SU-DHL-6 (cell line): ENCODE measurements at regions not wholly inside any gene's neighbourhood (a gene's known extent, or its start where the extent isn't known, plus 50 kb on each side); places are given as distances from the start of the nearest gene placed in this dataset.

Experiments
- EZH2phosphoT487 ChIP-seq: fragments of 200-600 bp; sonication (generic), shearing (Covaris generic); conservative IDR thresholded peaks from 2 replicates; pipeline ENCODE4 v1.6.1; 2018; ENCODE audit warnings: mild to moderate bottlenecking, antibody characterized with exemption, low read length, moderate library complexity, mixed read lengths
- TF ChIP-seq, protein P1 (sequence below): fragments of 200-600 bp; sonication (generic); IDR thresholded peaks from one replicate; pipeline ENCODE4 v1.5.1; 2017; ENCODE audit warnings: antibody characterized with exemption, mild to moderate bottlenecking, low read length, moderate library complexity; ENCODE audit not compliant: insufficient read depth, poor library complexity, severe bottlenecking

DNA sequence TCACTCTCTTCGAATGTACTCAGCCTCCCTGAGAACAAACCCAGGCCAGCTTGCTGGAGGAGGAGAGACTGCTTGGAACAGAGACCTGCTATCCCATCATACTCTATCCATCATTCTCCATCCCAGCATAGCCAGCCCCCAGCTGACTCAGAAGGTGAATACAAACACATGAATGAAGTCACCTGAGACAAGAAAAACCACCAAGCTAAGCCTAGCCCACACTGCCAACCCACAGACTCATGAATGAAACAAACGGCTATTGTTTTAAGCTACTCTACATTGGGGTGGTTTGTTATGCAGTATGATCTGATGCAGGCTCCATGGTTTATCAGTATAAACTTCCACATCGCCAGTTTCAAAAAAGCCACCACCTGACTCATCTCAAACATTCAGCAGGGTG is 395.6 kb downstream of the SETD4 start:
- TF ChIP-seq, protein P1, sequence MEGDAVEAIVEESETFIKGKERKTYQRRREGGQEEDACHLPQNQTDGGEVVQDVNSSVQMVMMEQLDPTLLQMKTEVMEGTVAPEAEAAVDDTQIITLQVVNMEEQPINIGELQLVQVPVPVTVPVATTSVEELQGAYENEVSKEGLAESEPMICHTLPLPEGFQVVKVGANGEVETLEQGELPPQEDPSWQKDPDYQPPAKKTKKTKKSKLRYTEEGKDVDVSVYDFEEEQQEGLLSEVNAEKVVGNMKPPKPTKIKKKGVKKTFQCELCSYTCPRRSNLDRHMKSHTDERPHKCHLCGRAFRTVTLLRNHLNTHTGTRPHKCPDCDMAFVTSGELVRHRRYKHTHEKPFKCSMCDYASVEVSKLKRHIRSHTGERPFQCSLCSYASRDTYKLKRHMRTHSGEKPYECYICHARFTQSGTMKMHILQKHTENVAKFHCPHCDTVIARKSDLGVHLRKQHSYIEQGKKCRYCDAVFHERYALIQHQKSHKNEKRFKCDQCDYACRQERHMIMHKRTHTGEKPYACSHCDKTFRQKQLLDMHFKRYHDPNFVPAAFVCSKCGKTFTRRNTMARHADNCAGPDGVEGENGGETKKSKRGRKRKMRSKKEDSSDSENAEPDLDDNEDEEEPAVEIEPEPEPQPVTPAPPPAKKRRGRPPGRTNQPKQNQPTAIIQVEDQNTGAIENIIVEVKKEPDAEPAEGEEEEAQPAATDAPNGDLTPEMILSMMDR = no peak
- TF ChIP-seq EZH2phosphoT487 = no peak
